ENCODE measurements at regions not wholly inside any gene's neighbourhood (a gene's known extent, or its start where the extent isn't known, plus 50 kb on each side); places are given as distances from the start of the nearest gene placed in this dataset.

- Histone ChIP-seq H3K27me3 (ENCODE audit: control insufficient read depth, insufficient read depth, low read length, poor library complexity, severe bottlenecking) (no peaks in the 10 kb centered on the region), H3K27ac (ENCODE audit: low read depth, low read length) (no peak overlapping the region), H3K4me1 (ENCODE audit: control insufficient read depth, insufficient read depth, low read length) (no peaks in the 10 kb centered on the region), H3K9ac (ENCODE audit: extremely low read depth, low read length, poor library complexity, severe bottlenecking) (no peak overlapping the region), H3K9me3 (ENCODE audit: control insufficient read depth, low read length) (no peaks in the 10 kb centered on the region), H3K36me3 (ENCODE audit: control insufficient read depth, insufficient read depth, low read length) (no peaks in the 10 kb centered on the region), H3K4me3 (ENCODE audit: low read length) (no peak overlapping the region)
- no peak overlapping the region for H3K4me3 Mint-ChIP-seq
- WGBS, 2 experiments (ENCODE audit: insufficient coverage in 1 of 2, insufficient read length in 1 of 2), result 93% methylated on average over 3 of the region's 3 CpGs
- TF ChIP-seq CTCF (conservative IDR thresholded peaks at IDR 0.05), result no peak
- DNase-seq, result no peak
- no peak overlapping the region for H3K27ac Mint-ChIP-seq
- no peaks in the 10 kb centered on the region for H3K36me3 Mint-ChIP-seq (ENCODE audit: low read depth)
- H3K9me3 Mint-ChIP-seq, result no peaks in the 10 kb centered on the region
- no peaks in the 10 kb centered on the region for H3K4me1 Mint-ChIP-seq
- peaks cover 1% of the 10 kb centered on the region for H3K27me3 Mint-ChIP-seq (ENCODE audit: insufficient read depth)
Observed at GRCh38 chr5:6941631-6942030, 228.4 kb downstream of the TENT4A start.

- H3K27me3 ChIP-seq (ENCODE audit: control insufficient read depth, insufficient read depth, low read length, poor library complexity, severe bottlenecking), result no peaks in the 10 kb centered on the region
- H3K9ac ChIP-seq (ENCODE audit: extremely low read depth, low read length, poor library complexity, severe bottlenecking), result no peak overlapping the region
- Mint-ChIP-seq H3K4me3 (no peak overlapping the region), H3K4me1 (no peaks in the 10 kb centered on the region), H3K9me3 (no peaks in the 10 kb centered on the region), H3K36me3 (ENCODE audit: low read depth) (no peaks in the 10 kb centered on the region), H3K27ac (no peak overlapping the region), H3K27me3 (ENCODE audit: insufficient read depth) (peaks cover 1% of the 10 kb centered on the region)
- TF ChIP-seq CTCF (conservative IDR thresholded peaks at IDR 0.05), result no peak
- no peak overlapping the region for H3K4me3 ChIP-seq (ENCODE audit: low read length)
- WGBS, 2 experiments (ENCODE audit: insufficient coverage in 1 of 2, insufficient read length in 1 of 2), result 73 to 88% methylated on average over 6 to 11 of the region's 11 CpGs
- H3K4me1 ChIP-seq (ENCODE audit: control insufficient read depth, insufficient read depth, low read length), result no peaks in the 10 kb centered on the region
- no peaks in the 10 kb centered on the region for H3K9me3 ChIP-seq (ENCODE audit: control insufficient read depth, low read length)
- no peaks in the 10 kb centered on the region for H3K36me3 ChIP-seq (ENCODE audit: control insufficient read depth, insufficient read depth, low read length)
- peak overlapping the region; percentile 81 for H3K27ac ChIP-seq (ENCODE audit: low read depth, low read length)
- no peak for DNase-seq
Observed at GRCh38 chr5:6943197-6944112, 230.2 kb downstream of the TENT4A start.

GRCh38 chr5:6948562-6948961, 235.3 kb downstream of the TENT4A start:
- H3K36me3 ChIP-seq (ENCODE audit: control insufficient read depth, insufficient read depth, low read length), result no peaks in the 10 kb centered on the region
- H3K4me1 ChIP-seq (ENCODE audit: control insufficient read depth, insufficient read depth, low read length), result no peaks in the 10 kb centered on the region
- no peaks in the 10 kb centered on the region for H3K27me3 ChIP-seq (ENCODE audit: control insufficient read depth, insufficient read depth, low read length, poor library complexity, severe bottlenecking)
- Mint-ChIP-seq H3K27me3 (ENCODE audit: insufficient read depth) (no peaks in the 10 kb centered on the region), H3K9me3 (no peaks in the 10 kb centered on the region), H3K27ac (no peak overlapping the region), H3K36me3 (ENCODE audit: low read depth) (no peaks in the 10 kb centered on the region), H3K4me1 (no peaks in the 10 kb centered on the region), H3K4me3 (no peak overlapping the region)
- no peak overlapping the region for H3K4me3 ChIP-seq (ENCODE audit: low read length)
- WGBS, 2 experiments (ENCODE audit: insufficient coverage in 1 of 2, insufficient read length in 1 of 2), result 75 to 76% methylated on average over 2 of the region's 2 CpGs
- H3K9me3 ChIP-seq (ENCODE audit: control insufficient read depth, low read length), result no peaks in the 10 kb centered on the region
- no peak overlapping the region for H3K9ac ChIP-seq (ENCODE audit: extremely low read depth, low read length, poor library complexity, severe bottlenecking)
- TF ChIP-seq CTCF (conservative IDR thresholded peaks at IDR 0.05), result no peak
- DNase-seq, result no peak
- H3K27ac ChIP-seq (ENCODE audit: low read depth, low read length), result no peak overlapping the region

All from endodermal cell (in vitro differentiated cells).